NCI-H1930 (cell line): ENCODE measurements at regions not wholly inside any gene's neighbourhood (a gene's known extent, or its start where the extent isn't known, plus 50 kb on each side); places are given as distances from the start of the nearest gene placed in this dataset.

Source experiments
- DNase-seq, 2 experiments: peaks; one replicate each; lab custom pipeline; 2025; lab: John Stamatoyannopoulos, UW

GRCh38 chr12:115700896-115701465, 576.5 kb downstream of the MED13L start:
- DNase-seq = no peak

DNA sequence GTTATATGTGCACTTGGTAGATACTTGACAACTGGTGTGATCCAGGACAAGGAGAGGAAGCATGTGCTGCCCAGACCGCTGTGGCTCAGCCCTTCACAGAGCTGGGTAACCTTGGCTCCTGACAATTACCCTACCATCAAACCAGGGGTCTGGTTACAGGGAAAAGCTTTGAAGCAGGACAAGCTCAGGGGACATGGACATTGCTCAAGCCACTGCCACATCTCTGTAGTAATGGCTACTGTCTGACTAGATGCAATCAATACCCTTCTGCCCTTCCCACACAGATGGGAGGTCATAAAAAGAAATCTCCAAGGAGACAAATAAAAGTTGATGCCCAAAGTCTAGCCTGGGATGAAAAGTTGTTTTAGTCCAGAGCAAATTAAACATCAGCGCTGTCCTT, 577.4 kb downstream of the MED13L start:
- no peak for DNase-seq

DNA sequence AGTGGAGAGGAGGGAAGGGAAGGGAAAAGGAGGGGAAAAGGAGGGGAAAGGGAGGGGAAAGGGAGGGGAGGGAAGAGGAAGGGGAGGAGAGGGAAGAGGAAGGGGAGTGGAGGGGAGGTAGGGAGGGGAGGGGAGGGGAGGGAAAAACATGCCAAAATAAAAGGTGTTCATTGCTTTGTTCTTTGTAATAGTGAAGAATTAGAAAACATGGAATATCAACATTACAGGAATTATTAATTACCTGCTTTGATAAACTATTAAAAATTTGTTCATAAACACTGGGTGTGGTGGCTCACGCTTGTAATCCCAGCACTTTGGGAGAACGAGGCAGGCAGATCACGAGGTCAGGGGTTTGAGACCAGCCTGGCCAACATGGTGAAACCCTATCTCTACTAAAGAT, 579.2 kb downstream of the MED13L start:
- no peak for DNase-seq

GRCh38 chr12:115697340-115697739, 580.2 kb downstream of the MED13L start:
- DNase-seq = no peak

DNA sequence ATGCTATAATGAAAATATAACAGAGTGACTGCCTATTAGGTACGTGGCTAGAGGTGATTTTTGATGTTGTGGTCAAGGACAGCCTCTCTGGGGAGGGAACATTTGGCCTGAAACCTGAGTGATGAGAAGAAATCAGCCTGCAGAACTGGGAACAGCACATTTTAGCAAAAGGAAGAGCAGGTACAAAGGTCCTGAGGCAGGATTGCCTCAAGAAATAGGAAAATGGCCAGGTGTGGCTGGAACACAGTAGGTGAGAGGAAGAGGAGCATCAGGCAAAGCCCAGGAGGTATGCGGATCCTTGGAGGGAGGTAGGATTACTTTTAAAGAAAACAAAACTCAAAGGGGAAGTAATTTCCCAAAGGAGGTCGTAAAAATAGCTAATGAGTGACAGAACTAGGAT, 582.9 kb downstream of the MED13L start:
- no peak for DNase-seq

- DNase-seq = no peak
Measured at GRCh38 chr12:115693970-115694369, 583.5 kb downstream of the MED13L start.

DNA sequence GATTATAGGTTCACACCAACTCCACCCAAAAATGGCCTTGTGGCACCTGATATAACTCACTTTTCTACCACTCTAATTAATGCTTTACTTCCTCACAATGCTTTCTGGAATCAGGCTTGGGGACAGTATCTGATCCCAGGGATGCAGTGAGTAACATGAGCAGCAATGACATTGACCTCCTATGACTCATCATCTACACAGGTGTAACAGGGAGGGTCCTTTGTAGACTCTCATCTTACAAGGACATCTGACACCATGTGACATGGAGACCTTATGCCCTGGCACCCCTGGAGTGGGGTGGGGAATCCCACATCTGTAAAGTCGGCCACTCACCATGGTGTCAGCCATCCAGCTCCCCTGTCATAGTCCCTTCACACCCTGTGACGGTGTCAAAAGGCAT, 586.4 kb downstream of the MED13L start:
- DNase-seq = no peak

- no peak for DNase-seq
Measured at GRCh38 chr12:115687094-115687493, 590.4 kb downstream of the MED13L start.

GRCh38 chr12:115683240-115683780, 594.2 kb downstream of the MED13L start:
- DNase-seq = no peak

GRCh38 chr12:115680967-115681366, 596.5 kb downstream of the MED13L start:
- DNase-seq = no peak

- DNase-seq = no peak
Measured at GRCh38 chr12:115672506-115673080, 604.9 kb downstream of the MED13L start.

- no peak for DNase-seq
Measured at GRCh38 chr12:115672086-115672485, 605.4 kb downstream of the MED13L start.

GRCh38 chr12:115670869-115671268, 606.6 kb downstream of the MED13L start:
- DNase-seq = no peak

GRCh38 chr12:115667116-115667515, 610.4 kb downstream of the MED13L start:
- DNase-seq = no peak

DNA sequence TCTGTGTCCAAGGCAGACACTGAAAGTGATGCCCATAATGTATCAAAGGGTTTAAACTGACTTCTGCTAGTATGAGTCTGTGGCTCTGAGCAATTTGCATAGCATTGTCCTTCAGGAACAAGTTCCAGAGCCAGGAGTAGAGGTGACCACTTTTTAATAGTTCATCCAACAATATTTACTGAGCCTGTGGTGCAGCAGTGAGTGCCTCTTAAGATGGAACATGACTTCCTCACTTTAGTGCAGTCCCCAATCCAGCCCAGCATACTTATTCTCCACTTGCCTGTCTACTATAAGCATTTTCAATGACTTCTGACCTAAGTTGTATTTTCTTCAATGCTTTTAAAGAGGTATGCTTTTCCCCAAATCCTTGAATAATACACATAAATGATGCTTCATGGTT, 611.3 kb downstream of the MED13L start:
- DNase-seq = no peak

GRCh38 chr12:115661112-115661511, 616.4 kb downstream of the MED13L start:
- DNase-seq = no peak

DNA sequence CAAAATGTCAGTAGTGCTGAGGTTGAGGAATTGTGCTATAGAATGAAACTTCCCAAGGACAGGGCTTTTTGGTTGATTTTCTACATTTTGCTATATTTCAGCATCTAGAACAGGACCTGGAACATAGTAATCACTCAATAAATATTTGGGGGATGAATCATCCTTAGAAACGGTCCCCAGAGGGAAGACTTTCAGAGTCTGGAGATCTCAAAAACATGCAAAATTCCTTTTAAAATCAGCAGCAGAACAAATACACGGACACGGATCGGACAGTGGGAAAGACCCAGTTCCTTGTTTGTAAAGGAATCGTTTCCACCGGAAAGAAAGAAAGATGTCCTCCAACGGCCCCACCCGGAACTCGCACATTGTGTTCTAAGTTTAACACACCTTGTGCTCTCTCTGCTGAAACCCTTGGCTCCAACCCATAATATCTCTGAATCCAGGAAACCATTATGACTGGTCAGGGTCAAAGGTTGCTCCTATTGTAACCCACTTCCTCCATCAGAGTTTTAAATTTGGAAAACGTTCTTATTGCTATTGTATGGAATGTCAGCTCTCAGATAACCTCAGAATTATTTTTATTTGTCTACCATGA, 617.2 kb downstream of the MED13L start:
- DNase-seq = no peak

DNA sequence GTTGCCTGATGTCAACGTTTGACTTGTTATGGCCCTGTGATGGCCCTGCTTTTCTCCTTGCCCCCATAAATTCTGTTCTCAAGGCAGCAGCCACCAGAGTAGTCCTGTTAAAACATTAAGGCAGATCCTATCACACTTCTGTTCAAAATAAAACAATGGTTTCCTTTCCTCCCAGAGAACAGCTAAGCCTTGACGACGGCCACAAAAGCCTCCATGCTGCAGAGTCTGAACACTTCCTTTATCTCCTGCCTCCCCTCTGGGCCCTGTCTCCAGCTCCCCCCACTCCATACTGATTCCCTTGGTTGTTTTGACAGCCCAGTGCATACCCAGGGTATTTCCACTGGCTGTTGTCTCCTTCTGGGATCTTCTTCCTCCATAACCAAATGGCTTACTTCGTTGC, 618.1 kb downstream of the MED13L start:
- no peak for DNase-seq

- DNase-seq = no peak
Measured at GRCh38 chr12:115657081-115658013, 620.1 kb downstream of the MED13L start.

GRCh38 chr12:115650026-115650425, 627.5 kb downstream of the MED13L start:
- DNase-seq = no peak

GRCh38 chr12:115648463-115648862, 629.0 kb downstream of the MED13L start:
- no peak for DNase-seq

GRCh38 chr12:115646210-115646609, 631.3 kb downstream of the MED13L start:
- DNase-seq = no peak

- no peak for DNase-seq
Measured at GRCh38 chr12:115640929-115641328, 636.6 kb downstream of the MED13L start.
